Trophoblast cell (in vitro differentiated cells and primary cell): ENCODE measurements at regions not wholly inside any gene's neighbourhood (a gene's known extent, or its start where the extent isn't known, plus 50 kb on each side); places are given as distances from the start of the nearest gene placed in this dataset.

Experiments
- DNase-seq, 2 donors: peaks; one replicate each; pipeline ENCODE4 v3.0.0-alpha.2; 2016
- H2AFZ ChIP-seq: 2 replicates; pipeline ENCODE4 v1.6.1; 2013; ENCODE audit warnings: low read length, moderate library complexity, mild to moderate bottlenecking; ENCODE audit not compliant: insufficient read depth, poor library complexity
- H2AK5ac ChIP-seq: 2 replicates; pipeline ENCODE4 v1.6.1; 2013; ENCODE audit warnings: mild to moderate bottlenecking, low read length
- H2BK120ac ChIP-seq: 2 replicates; pipeline ENCODE4 v1.6.1; 2013; ENCODE audit warnings: low read length, mild to moderate bottlenecking, moderate library complexity; ENCODE audit not compliant: insufficient read depth, poor library complexity
- H2BK12ac ChIP-seq: 2 replicates; pipeline ENCODE4 v1.6.1; 2013; ENCODE audit warnings: mild to moderate bottlenecking, low read length, moderate library complexity
- H2BK5ac ChIP-seq: 2 replicates; pipeline ENCODE4 v1.6.1; 2013; ENCODE audit warnings: low read length, low read depth, moderate library complexity, mild to moderate bottlenecking; ENCODE audit not compliant: poor library complexity
- H3K14ac ChIP-seq: 2 replicates; pipeline ENCODE4 v1.6.1; 2013; ENCODE audit warnings: mild to moderate bottlenecking, low read length
- H3K18ac ChIP-seq: 2 replicates; pipeline ENCODE4 v1.6.1; 2013; ENCODE audit warnings: mild to moderate bottlenecking, low read length
- H3K23ac ChIP-seq: 2 replicates; pipeline ENCODE4 v1.6.1; 2013; ENCODE audit warnings: low read length
- H3K27ac ChIP-seq: 2 replicates; pipeline ENCODE4 v1.5.1; 2013; ENCODE audit warnings: low read depth, mild to moderate bottlenecking, inconsistent platforms, low read length, moderate library complexity
- H3K27me3 ChIP-seq: 2 replicates; pipeline ENCODE4 v1.6.1; 2013; ENCODE audit warnings: inconsistent platforms, mild to moderate bottlenecking, low read length, moderate library complexity; ENCODE audit not compliant: insufficient read depth
- H3K36me3 ChIP-seq, 2 experiments: 1 replicate in 1 of 2; 2 replicates in 1 of 2; pipeline ENCODE4 v1.6.1; 2013; ENCODE audit warnings: low read length in 2 of 2, mild to moderate bottlenecking in 2 of 2, moderate library complexity in 1 of 2; ENCODE audit not compliant: insufficient read depth in 2 of 2, control insufficient read depth in 1 of 2
- H3K4ac ChIP-seq: 2 replicates; pipeline ENCODE4 v1.6.1; 2013; ENCODE audit warnings: low read depth, mild to moderate bottlenecking, low read length, moderate library complexity
- H3K4me1 ChIP-seq, 2 experiments: 1 replicate in 1 of 2; 2 replicates in 1 of 2; pipeline ENCODE4 v1.6.1; 2013; ENCODE audit warnings: low read length in 2 of 2, mild to moderate bottlenecking in 2 of 2, moderate library complexity in 1 of 2; ENCODE audit not compliant: insufficient read depth in 2 of 2, control insufficient read depth in 1 of 2
- H3K4me2 ChIP-seq: 2 replicates; pipeline ENCODE4 v1.6.1; 2013; ENCODE audit warnings: inconsistent platforms, mild to moderate bottlenecking, low read length, moderate library complexity
- H3K4me3 ChIP-seq: 2 replicates; pipeline ENCODE4 v1.5.1; 2013; ENCODE audit warnings: mild to moderate bottlenecking, low read depth, low read length, inconsistent platforms
- H3K79me1 ChIP-seq: one replicate; pipeline ENCODE4 v1.6.1; 2013; ENCODE audit warnings: low read length
- H3K79me2 ChIP-seq: 2 replicates; pipeline ENCODE4 v1.6.1; 2013; ENCODE audit warnings: low read length, mild to moderate bottlenecking; ENCODE audit not compliant: control insufficient read depth, insufficient read depth, poor library complexity
- H3K9ac ChIP-seq: 2 replicates; pipeline ENCODE4 v1.6.1; 2013; ENCODE audit warnings: mild to moderate bottlenecking, low read length
- H3K9me3 ChIP-seq: 2 replicates; pipeline ENCODE4 v1.6.1; 2013; ENCODE audit warnings: low read depth, mild to moderate bottlenecking, control low read depth, inconsistent platforms, low read length; ENCODE audit not compliant: insufficient read depth
- H4K12ac ChIP-seq: 2 replicates; pipeline ENCODE4 v1.6.1; 2013; ENCODE audit warnings: low read depth, mild to moderate bottlenecking, low read length, moderate library complexity
- H4K8ac ChIP-seq: 2 replicates; pipeline ENCODE4 v1.6.1; 2013; ENCODE audit warnings: low read depth, mild to moderate bottlenecking, low read length, moderate library complexity
- H4K91ac ChIP-seq: one replicate; pipeline ENCODE4 v1.6.1; 2013; ENCODE audit warnings: low read depth, mild to moderate bottlenecking, low read length, moderate library complexity
- WGBS: extraction: QIAGEN DNeasy Blood & Tissue Kit; methylation state at CpG from one replicate; pipeline ENCODE4 v1.1.7; 2013; ENCODE audit warnings: missing lambda C conversion rate; ENCODE audit not compliant: insufficient read length, insufficient coverage; ENCODE audit errors: extremely low coverage; 5-methylcytosine and 5-hydroxymethylcytosine counted together

DNA sequence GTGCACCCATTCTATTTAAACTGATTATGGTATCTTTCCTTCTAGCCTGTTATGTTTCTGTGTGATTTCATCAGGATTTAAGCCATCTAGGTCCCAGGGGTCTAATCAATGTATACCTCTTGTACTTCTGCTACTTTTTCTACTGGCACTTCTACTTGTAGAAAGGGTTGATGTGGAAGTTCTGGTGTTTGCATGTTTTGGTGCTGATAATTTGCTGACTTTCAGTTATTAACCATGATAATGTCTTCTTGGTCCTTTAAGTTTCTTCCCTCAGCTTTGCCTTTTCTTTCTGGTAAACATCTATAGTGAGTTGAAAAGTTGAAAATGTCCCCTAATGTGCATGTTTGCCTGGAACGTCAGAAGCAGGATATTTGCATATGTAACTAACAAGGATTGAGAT is 390.6 kb upstream of the MAP3K7 start:
- no peak for DNase-seq
- Histone ChIP-seq H3K4me1 (no peaks in the 10 kb centered on the region), H4K12ac (no peak overlapping the region), H3K14ac (no peak overlapping the region), H2BK5ac (no peak overlapping the region), H2BK12ac (no peak overlapping the region), H3K9me3 (no peaks in the 10 kb centered on the region), H3K18ac (no peak overlapping the region), H3K9ac (no peak overlapping the region), H3K27me3 (no peaks in the 10 kb centered on the region), H2BK120ac (no peak overlapping the region), H4K8ac (no peak overlapping the region), H3K4me3 (no peak overlapping the region), H3K27ac (no peak overlapping the region), H2AK5ac (no peak overlapping the region), H3K79me1 (no peaks in the 10 kb centered on the region), H3K4me2 (no peak overlapping the region), H3K36me3 (no peaks in the 10 kb centered on the region), H3K23ac (no peak overlapping the region), H2AFZ (no peak overlapping the region), H4K91ac (no peak overlapping the region), H3K4ac (no peak overlapping the region), H3K79me2 (no peaks in the 10 kb centered on the region)
- WGBS = no CpG with 5 or more reads among the region's 1 CpG

DNA sequence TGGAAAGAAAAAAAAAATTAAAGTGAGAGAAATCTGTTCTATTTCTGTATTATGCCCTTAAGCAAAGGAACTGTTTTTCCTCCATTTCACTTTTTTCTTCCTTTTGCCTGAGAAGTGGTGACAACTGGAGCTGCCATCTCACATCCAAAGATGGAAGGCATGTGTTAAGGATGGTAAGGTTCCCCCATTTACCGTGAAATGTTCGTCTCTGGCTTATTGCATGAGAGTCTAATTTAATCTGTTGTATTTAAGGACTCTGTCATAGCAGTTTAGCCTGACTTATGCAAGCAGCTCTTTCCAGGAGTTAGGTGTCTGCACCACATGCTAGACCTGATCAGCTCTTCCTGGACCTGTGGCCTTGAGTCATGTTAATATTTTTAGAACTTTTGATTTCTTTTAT is 389.5 kb upstream of the MAP3K7 start:
- Histone ChIP-seq H3K18ac (no peak overlapping the region), H3K4me3 (no peak overlapping the region), H3K4ac (no peak overlapping the region), H4K8ac (no peak overlapping the region), H2BK5ac (no peak overlapping the region), H2BK120ac (no peak overlapping the region), H3K23ac (no peak overlapping the region), H3K27ac (no peak overlapping the region), H3K79me1 (no peaks in the 10 kb centered on the region), H2BK12ac (no peak overlapping the region), H3K79me2 (no peaks in the 10 kb centered on the region), H3K4me1 (no peaks in the 10 kb centered on the region), H3K9me3 (no peaks in the 10 kb centered on the region), H4K91ac (no peak overlapping the region), H3K36me3 (no peaks in the 10 kb centered on the region), H3K9ac (no peak overlapping the region), H3K14ac (no peak overlapping the region), H3K27me3 (no peaks in the 10 kb centered on the region), H2AFZ (no peak overlapping the region), H2AK5ac (no peak overlapping the region), H4K12ac (no peak overlapping the region), H3K4me2 (no peak overlapping the region)
- DNase-seq = no peak
- WGBS = no CpG with 5 or more reads among the region's 2 CpGs

DNA sequence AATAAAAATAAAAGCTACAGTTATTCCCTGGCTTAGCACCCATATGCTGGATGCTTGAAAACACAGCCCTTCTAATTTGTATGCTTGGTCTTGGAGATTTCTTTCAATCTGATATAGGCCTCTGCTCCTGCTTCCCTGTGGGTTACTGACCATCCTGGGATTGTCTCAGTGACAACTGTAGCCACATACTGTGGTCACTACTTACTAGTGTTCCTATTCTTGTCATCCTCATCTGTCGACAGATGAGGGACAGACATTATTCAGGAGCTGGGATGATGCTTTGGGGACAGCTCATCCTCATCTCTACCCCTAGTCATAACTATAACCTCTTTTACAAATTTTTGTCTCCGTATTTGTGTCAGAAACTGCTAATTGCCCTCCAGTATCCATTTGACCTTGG is 388.9 kb upstream of the MAP3K7 start:
- Histone ChIP-seq H2AK5ac (no peak overlapping the region), H4K12ac (no peak overlapping the region), H3K79me2 (no peaks in the 10 kb centered on the region), H2BK120ac (no peak overlapping the region), H4K91ac (no peak overlapping the region), H3K4ac (no peak overlapping the region), H2BK5ac (no peak overlapping the region), H2BK12ac (no peak overlapping the region), H3K27ac (no peak overlapping the region), H4K8ac (no peak overlapping the region), H3K23ac (no peak overlapping the region), H3K79me1 (no peaks in the 10 kb centered on the region), H3K9me3 (no peaks in the 10 kb centered on the region), H2AFZ (no peak overlapping the region), H3K4me2 (no peak overlapping the region), H3K9ac (no peak overlapping the region), H3K18ac (no peak overlapping the region), H3K4me1 (no peaks in the 10 kb centered on the region), H3K36me3 (no peaks in the 10 kb centered on the region), H3K27me3 (no peaks in the 10 kb centered on the region), H3K4me3 (no peak overlapping the region), H3K14ac (no peak overlapping the region)
- no peak for DNase-seq
- WGBS = no CpG with 5 or more reads among the region's 2 CpGs

DNA sequence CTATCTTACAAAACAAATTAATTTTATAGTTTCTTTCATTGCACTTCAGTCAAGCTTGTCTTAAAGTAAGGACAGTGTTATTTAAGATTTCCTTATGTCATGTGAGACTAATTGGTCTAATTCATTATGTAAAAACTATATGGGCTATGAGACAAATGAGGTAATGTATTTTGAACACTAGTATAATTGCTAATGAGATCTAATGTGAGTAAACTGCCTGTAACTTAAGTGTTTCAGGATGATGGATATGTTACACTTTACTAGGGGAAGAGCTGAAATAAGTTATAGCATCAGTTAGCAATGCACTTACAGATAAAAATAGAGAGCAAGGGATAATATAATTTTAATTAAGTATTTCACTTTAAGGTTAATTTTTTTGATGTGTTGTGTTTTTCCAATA is 386.3 kb upstream of the MAP3K7 start:
- H2BK120ac ChIP-seq = no peak overlapping the region
- no peaks in the 10 kb centered on the region for H3K4me1 ChIP-seq
- no peak overlapping the region for H4K8ac ChIP-seq
- no peak for DNase-seq
- no peak overlapping the region for H3K23ac ChIP-seq
- no peaks in the 10 kb centered on the region for H3K79me2 ChIP-seq
- H3K9me3 ChIP-seq = no peaks in the 10 kb centered on the region
- H2AFZ ChIP-seq = no peak overlapping the region
- no peaks in the 10 kb centered on the region for H3K36me3 ChIP-seq
- no peak overlapping the region for H3K27ac ChIP-seq
- no peak overlapping the region for H4K91ac ChIP-seq
- H3K4ac ChIP-seq = no peak overlapping the region
- no peak overlapping the region for H3K9ac ChIP-seq
- no peak overlapping the region for H2BK12ac ChIP-seq
- H3K27me3 ChIP-seq = no peaks in the 10 kb centered on the region
- H4K12ac ChIP-seq = no peak overlapping the region
- no peaks in the 10 kb centered on the region for H3K79me1 ChIP-seq
- no peak overlapping the region for H3K4me2 ChIP-seq
- H3K18ac ChIP-seq = no peak overlapping the region
- H2AK5ac ChIP-seq = no peak overlapping the region
- H3K14ac ChIP-seq = no peak overlapping the region
- H3K4me3 ChIP-seq = no peak overlapping the region
- no peak overlapping the region for H2BK5ac ChIP-seq

DNA sequence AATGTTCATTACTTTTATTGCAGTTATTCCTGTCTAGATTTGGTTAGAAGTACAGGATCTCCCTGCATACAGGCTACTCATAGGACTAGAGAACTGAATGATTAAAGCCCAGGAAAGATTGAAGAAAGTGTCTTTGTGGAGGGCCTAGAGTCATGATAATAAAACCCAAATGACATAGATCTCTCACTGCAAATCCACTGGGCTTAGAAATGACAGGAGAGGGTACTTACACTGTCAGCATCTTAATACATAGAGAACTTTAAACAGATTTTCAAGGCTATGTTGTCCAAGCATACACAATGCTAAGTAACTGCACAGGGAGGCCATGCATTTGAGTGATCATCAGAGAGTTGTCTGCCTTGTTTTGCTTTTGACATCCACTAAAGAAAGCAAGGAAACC is 383.8 kb upstream of the MAP3K7 start:
- H2BK5ac ChIP-seq = no peak overlapping the region
- no peak overlapping the region for H3K4ac ChIP-seq
- H4K12ac ChIP-seq = no peak overlapping the region
- H3K14ac ChIP-seq = no peak overlapping the region
- H3K9ac ChIP-seq = no peak overlapping the region
- H3K18ac ChIP-seq = no peak overlapping the region
- no peaks in the 10 kb centered on the region for H3K79me2 ChIP-seq
- no peak overlapping the region for H4K8ac ChIP-seq
- H3K79me1 ChIP-seq = no peaks in the 10 kb centered on the region
- H4K91ac ChIP-seq = no peak overlapping the region
- no peak overlapping the region for H3K23ac ChIP-seq
- no peak overlapping the region for H3K27ac ChIP-seq
- no peaks in the 10 kb centered on the region for H3K4me1 ChIP-seq
- no peaks in the 10 kb centered on the region for H3K9me3 ChIP-seq
- DNase-seq = no peak
- no peak overlapping the region for H2BK120ac ChIP-seq
- H2BK12ac ChIP-seq = no peak overlapping the region
- no peak overlapping the region for H2AK5ac ChIP-seq
- H3K4me2 ChIP-seq = no peak overlapping the region
- H3K36me3 ChIP-seq = no peaks in the 10 kb centered on the region
- no peak overlapping the region for H3K4me3 ChIP-seq
- H2AFZ ChIP-seq = no peak overlapping the region
- H3K27me3 ChIP-seq = no peaks in the 10 kb centered on the region
